GM12891 (cell line): ENCODE measurements at regions not wholly inside any gene's neighbourhood (a gene's known extent, or its start where the extent isn't known, plus 50 kb on each side); places are given as distances from the start of the nearest gene placed in this dataset.
"Not testable (repeated sequence)": the region's sequence is repeated elsewhere in the genome, so short reads cannot be mapped to it uniquely, and the experiment has no call there.

Experiments
- DNase-seq: peaks from one replicate; pipeline ENCODE4 v3.0.0; 2011; ENCODE audit warnings: low spot score; ENCODE audit not compliant: insufficient read length
- FAIRE-seq: peaks from 2 replicates; lab custom pipeline; 2011; peaks lifted over from hg19 to GRCh38; lab: Jason Lieb, UNC
- PAX5 ChIP-seq: IDR thresholded peaks from 2 replicates; pipeline ENCODE4 v1.6.1; 2011; ENCODE audit warnings: low read length, moderate library complexity, mild to moderate bottlenecking; ENCODE audit not compliant: insufficient read depth, severe bottlenecking
- POLR2A ChIP-seq: IDR thresholded peaks from 2 replicates; pipeline ENCODE4 v1.6.1; 2011; ENCODE audit warnings: low read depth, low read length, control low read depth
- POLR2AphosphoS5 ChIP-seq: IDR thresholded peaks from 2 replicates; pipeline ENCODE4 v1.6.1; 2011; ENCODE audit warnings: low read depth, low read length, control low read depth
- POU2F2 ChIP-seq: IDR thresholded peaks from 2 replicates; pipeline ENCODE4 v1.6.1; 2011; ENCODE audit warnings: low read depth, mild to moderate bottlenecking, control low read depth, low read length, moderate library complexity
- SPI1 ChIP-seq: IDR thresholded peaks from 2 replicates; pipeline ENCODE4 v1.6.1; 2011; ENCODE audit warnings: low read depth, low read length, control low read depth
- TAF1 ChIP-seq: IDR thresholded peaks from 2 replicates; pipeline ENCODE4 v1.6.1; 2011; ENCODE audit warnings: low read depth, low read length, control low read depth

GRCh38 chr1:239979456-239979855 is 112.2 kb upstream of the FMN2 start:
- FAIRE-seq: no peak
- no peak for DNase-seq
- no peak for TF ChIP-seq PAX5
- TF ChIP-seq POLR2A: no peak
- TF ChIP-seq POU2F2: no peak
- no peak for TF ChIP-seq POLR2AphosphoS5
- TF ChIP-seq TAF1: no peak
- TF ChIP-seq SPI1: no peak

DNA sequence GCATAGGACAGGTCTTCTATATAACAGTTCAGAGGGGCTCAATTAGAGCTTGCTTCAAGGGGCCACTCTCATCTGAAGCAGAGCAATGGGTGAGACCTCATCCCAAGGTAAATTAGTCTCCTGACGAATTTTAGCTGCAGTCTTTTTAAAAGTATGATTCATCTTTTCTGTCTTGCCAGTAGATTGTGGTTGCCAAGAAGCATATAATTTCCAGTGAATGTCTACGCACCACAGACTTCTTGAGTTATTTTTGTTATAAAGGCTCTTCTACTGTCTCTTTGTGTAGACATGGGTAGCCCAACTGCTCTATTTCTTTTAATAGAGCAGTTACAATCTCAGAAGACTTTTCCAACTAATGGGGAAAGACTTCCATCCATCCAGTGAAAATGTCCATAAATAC is 108.9 kb upstream of the FMN2 start:
- no peak for FAIRE-seq
- no peak for DNase-seq
- TF ChIP-seq POU2F2: no peak
- TF ChIP-seq POLR2A: no peak
- no peak for TF ChIP-seq SPI1
- TF ChIP-seq TAF1: no peak
- no peak for TF ChIP-seq POLR2AphosphoS5
- TF ChIP-seq PAX5: no peak

DNA sequence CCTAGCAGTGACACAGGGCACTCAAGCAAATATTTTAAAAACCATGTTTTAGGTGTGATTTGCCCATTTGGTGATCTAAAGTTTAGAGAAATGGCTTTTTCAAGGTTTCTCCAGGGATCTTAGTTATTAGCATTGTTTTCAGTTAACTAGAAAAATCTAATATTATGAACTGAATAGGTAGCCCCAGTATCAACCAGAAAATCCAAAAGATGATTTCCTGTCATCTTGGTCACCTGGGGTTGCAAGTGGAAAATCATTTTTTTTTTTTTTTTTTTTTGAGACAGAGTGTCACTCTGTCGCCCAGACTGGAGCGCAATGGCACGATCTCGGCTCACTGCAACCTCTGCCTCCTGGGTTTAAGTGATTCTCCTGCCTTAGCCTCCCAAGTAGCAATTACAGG is 106.6 kb upstream of the FMN2 start:
- DNase-seq: no peak
- TF ChIP-seq POLR2A: no peak
- TF ChIP-seq POU2F2: no peak
- TF ChIP-seq PAX5: no peak
- TF ChIP-seq POLR2AphosphoS5: no peak
- TF ChIP-seq SPI1: no peak
- no peak for TF ChIP-seq TAF1
- FAIRE-seq: no peak

GRCh38 chr1:239987103-239987745 is 104.5 kb upstream of the FMN2 start:
- DNase-seq (no peak), FAIRE-seq (no peak)
- TF ChIP-seq POU2F2 (no peak), POLR2AphosphoS5 (no peak)

DNA sequence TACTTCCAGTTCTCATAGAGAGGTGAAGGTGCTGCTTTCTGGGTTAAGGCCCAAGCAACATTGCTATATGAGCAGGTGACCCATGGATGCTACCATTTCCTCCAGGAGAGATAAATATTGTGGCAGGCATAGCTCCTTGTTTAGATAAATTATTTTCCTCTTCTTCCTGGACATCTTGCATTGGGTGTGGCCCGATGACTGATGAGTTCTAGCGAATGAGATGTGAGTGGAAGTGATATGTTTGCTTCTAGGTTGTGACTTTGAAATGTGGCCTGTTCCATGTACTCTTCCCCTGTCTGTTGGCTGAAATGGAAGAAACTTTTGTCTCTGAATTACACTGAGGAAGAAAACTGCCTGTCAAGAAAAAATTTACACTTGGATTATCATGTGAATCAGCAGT is 101.7 kb upstream of the FMN2 start:
- DNase-seq (no peak), FAIRE-seq (no peak)
- TF ChIP-seq POLR2AphosphoS5 (no peak), POLR2A (no peak), SPI1 (no peak), POU2F2 (no peak), PAX5 (no peak), TAF1 (no peak)

DNA sequence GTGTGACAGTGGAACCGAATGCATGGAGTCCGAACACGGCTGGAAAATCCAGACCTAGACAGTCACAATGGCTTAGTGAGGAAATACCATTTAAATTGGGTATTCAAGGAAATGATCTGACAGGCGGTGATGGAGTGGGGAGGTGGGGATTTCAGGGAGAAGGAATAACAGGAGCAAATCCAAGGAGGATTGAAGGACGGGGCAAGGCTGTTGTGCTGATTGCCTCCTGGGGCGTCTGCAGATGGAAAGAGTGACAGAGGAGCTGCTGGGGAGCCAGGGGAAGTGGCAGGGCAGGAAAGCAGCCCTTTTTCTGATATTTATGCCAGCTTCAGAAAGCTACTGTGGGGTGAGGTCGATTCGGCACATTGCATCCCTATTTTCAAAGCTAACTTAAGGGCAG is 99.1 kb upstream of the FMN2 start:
- DNase-seq, FAIRE-seq: not testable (repeated sequence)

- no peak for TF ChIP-seq POU2F2
- no peak for TF ChIP-seq POLR2AphosphoS5
- no peak for TF ChIP-seq POLR2A
- no peak for TF ChIP-seq TAF1
- FAIRE-seq: no peak
- no peak for DNase-seq
Observed at GRCh38 chr1:239993366-239993765, 98.3 kb upstream of the FMN2 start.

GRCh38 chr1:239995281-239995680 is 96.4 kb upstream of the FMN2 start:
- FAIRE-seq: no peak
- TF ChIP-seq POLR2AphosphoS5: no peak
- no peak for TF ChIP-seq TAF1
- no peak for TF ChIP-seq SPI1
- no peak for TF ChIP-seq POU2F2
- TF ChIP-seq PAX5: no peak
- no peak for TF ChIP-seq POLR2A
- no peak for DNase-seq

DNA sequence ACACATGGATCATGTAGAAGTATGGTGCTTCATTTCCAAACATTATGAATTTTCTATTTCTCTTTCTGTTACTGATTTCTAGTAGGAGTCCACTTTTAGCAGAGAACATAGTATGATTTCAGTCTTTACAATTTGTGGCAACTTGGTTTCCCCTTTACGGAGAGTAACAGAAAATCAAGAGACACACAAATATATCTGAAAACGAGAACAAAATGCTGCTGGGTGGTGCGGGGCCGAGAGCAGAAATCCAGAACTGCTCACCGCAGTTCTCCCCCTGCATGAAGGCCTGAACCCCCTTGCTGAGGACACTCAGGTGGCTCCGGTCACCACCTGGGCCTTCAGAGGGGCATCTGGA is 94.5 kb upstream of the FMN2 start:
- FAIRE-seq: no peak
- no peak for DNase-seq
- no peak for TF ChIP-seq POU2F2
- no peak for TF ChIP-seq PAX5
- TF ChIP-seq POLR2A: no peak
- TF ChIP-seq POLR2AphosphoS5: no peak
- no peak for TF ChIP-seq SPI1
- TF ChIP-seq TAF1: no peak

- TF ChIP-seq TAF1 (no peak), POLR2A (no peak), POLR2AphosphoS5 (no peak), POU2F2 (no peak), PAX5 (no peak), SPI1 (no peak)
- no peak for DNase-seq
- no peak for FAIRE-seq
Observed at GRCh38 chr1:239997515-239998311, 94.0 kb upstream of the FMN2 start.

GRCh38 chr1:239998312-239998649 is 93.4 kb upstream of the FMN2 start:
- FAIRE-seq (no peak), DNase-seq (no peak)

More at GRCh38 chr1:239998312-239998649, 93.4 kb upstream of the FMN2 start:
- TF ChIP-seq POLR2AphosphoS5 (no peak), POU2F2 (no peak), SPI1 (no peak), TAF1 (no peak), PAX5 (no peak), POLR2A (no peak)
